ENCODE measurements at regions not wholly inside any gene's neighbourhood (a gene's known extent, or its start where the extent isn't known, plus 50 kb on each side); places are given as distances from the start of the nearest gene placed in this dataset.
A peak's percentile ranks its signal among the peaks of the same experiment; 100 is the strongest.

GRCh38 chr13:67498948-67499347, 268.8 kb upstream of the PCDH9 start:
- no peaks in the 10 kb centered on the region for H4K20me1 ChIP-seq (ENCODE audit: low read depth)
- no peaks in the 10 kb centered on the region for H3K36me3 ChIP-seq
- no peaks in the 10 kb centered on the region for H3K27me3 ChIP-seq
- no peak overlapping the region for H3K27ac ChIP-seq
- no peak overlapping the region for H2AFZ ChIP-seq (replicated peaks)
- no peaks in the 10 kb centered on the region for H3K4me1 Mint-ChIP-seq
- H3F3A ChIP-seq (ENCODE audit: low read depth): no peaks in the 10 kb centered on the region
- no peak overlapping the region for H3K4me2 ChIP-seq
- DNase-seq (ENCODE audit: low spot score): no peak
- H3K27ac Mint-ChIP-seq: no peak overlapping the region
- no peaks in the 10 kb centered on the region for H3K79me2 ChIP-seq (ENCODE audit: low read depth)
- no peaks in the 10 kb centered on the region for H3K9me3 Mint-ChIP-seq
- no peak overlapping the region for H3K4me3 Mint-ChIP-seq
- H3K27me3 Mint-ChIP-seq (ENCODE audit: insufficient read depth, low read depth): no peaks in the 10 kb centered on the region
- no peaks in the 10 kb centered on the region for H3K4me1 ChIP-seq
- TF ChIP-seq EZH2 (IDR thresholded peaks at IDR 0.05): no peak
- no peak for TF ChIP-seq CTCF (IDR thresholded peaks at IDR 0.05)
- no peak for TF ChIP-seq EZH2phosphoT487 (IDR thresholded peaks at IDR 0.05)
- no peaks in the 10 kb centered on the region for H3K9me3 ChIP-seq (ENCODE audit: low read depth)
- no peak overlapping the region for H3K9ac ChIP-seq
- no peaks in the 10 kb centered on the region for H3K36me3 Mint-ChIP-seq
- H3K4me3 ChIP-seq: no peak overlapping the region

GRCh38 chr13:67493835-67494234, 263.7 kb upstream of the PCDH9 start:
- Histone ChIP-seq H3K9me3 (ENCODE audit: low read depth) (no peaks in the 10 kb centered on the region), H3K4me3 (no peak overlapping the region), H4K20me1 (ENCODE audit: low read depth) (no peaks in the 10 kb centered on the region), H3K27me3 (no peaks in the 10 kb centered on the region), H3K27ac (no peak overlapping the region), H3K4me2 (no peak overlapping the region), H3K36me3 (no peaks in the 10 kb centered on the region), H3F3A (ENCODE audit: low read depth) (no peaks in the 10 kb centered on the region), H3K9ac (no peak overlapping the region), H3K79me2 (ENCODE audit: low read depth) (no peaks in the 10 kb centered on the region), H3K4me1 (peaks cover 7% of the 10 kb centered on the region), H2AFZ (replicated peaks) (no peak overlapping the region)
- H3K4me3 Mint-ChIP-seq: no peak overlapping the region
- H3K4me1 Mint-ChIP-seq: peaks cover 4% of the 10 kb centered on the region
- no peak for DNase-seq (ENCODE audit: low spot score)
- TF ChIP-seq CTCF (IDR thresholded peaks at IDR 0.05) (no peak), EZH2 (IDR thresholded peaks at IDR 0.05) (no peak), EZH2phosphoT487 (IDR thresholded peaks at IDR 0.05) (no peak)
- no peaks in the 10 kb centered on the region for H3K27me3 Mint-ChIP-seq (ENCODE audit: insufficient read depth, low read depth)
- no peaks in the 10 kb centered on the region for H3K36me3 Mint-ChIP-seq
- H3K27ac Mint-ChIP-seq: no peak overlapping the region
- no peaks in the 10 kb centered on the region for H3K9me3 Mint-ChIP-seq

GRCh38 chr13:67489016-67489415, 258.9 kb upstream of the PCDH9 start:
- Mint-ChIP-seq H3K36me3 (no peaks in the 10 kb centered on the region), H3K27ac (no peak overlapping the region), H3K27me3 (ENCODE audit: insufficient read depth, low read depth) (no peaks in the 10 kb centered on the region), H3K4me1 (peaks cover 4% of the 10 kb centered on the region), H3K9me3 (no peaks in the 10 kb centered on the region), H3K4me3 (no peak overlapping the region)
- H3K36me3 ChIP-seq: no peaks in the 10 kb centered on the region
- no peaks in the 10 kb centered on the region for H4K20me1 ChIP-seq (ENCODE audit: low read depth)
- no peak overlapping the region for H3K9ac ChIP-seq
- TF ChIP-seq EZH2phosphoT487 (IDR thresholded peaks at IDR 0.05): no peak
- TF ChIP-seq CTCF (IDR thresholded peaks at IDR 0.05): no peak
- no peak for TF ChIP-seq EZH2 (IDR thresholded peaks at IDR 0.05)
- H3F3A ChIP-seq (ENCODE audit: low read depth): no peaks in the 10 kb centered on the region
- peaks cover 11% of the 10 kb centered on the region for H3K4me1 ChIP-seq
- no peaks in the 10 kb centered on the region for H3K79me2 ChIP-seq (ENCODE audit: low read depth)
- H3K4me3 ChIP-seq: no peak overlapping the region
- DNase-seq (ENCODE audit: low spot score): peak; percentile 31
- H3K4me2 ChIP-seq: peak overlapping the region; percentile 12
- H3K27ac ChIP-seq: no peak overlapping the region
- H3K27me3 ChIP-seq: no peaks in the 10 kb centered on the region
- no peaks in the 10 kb centered on the region for H3K9me3 ChIP-seq (ENCODE audit: low read depth)
- no peak overlapping the region for H2AFZ ChIP-seq (replicated peaks)

- Histone ChIP-seq H3K4me2 (no peak overlapping the region), H3K9ac (no peak overlapping the region), H3K9me3 (ENCODE audit: low read depth) (no peaks in the 10 kb centered on the region), H4K20me1 (ENCODE audit: low read depth) (no peaks in the 10 kb centered on the region), H3K4me3 (no peak overlapping the region), H3K79me2 (ENCODE audit: low read depth) (no peaks in the 10 kb centered on the region), H3K27ac (no peak overlapping the region), H3K4me1 (no peaks in the 10 kb centered on the region), H3K27me3 (no peaks in the 10 kb centered on the region), H2AFZ (replicated peaks) (no peak overlapping the region), H3F3A (ENCODE audit: low read depth) (no peaks in the 10 kb centered on the region), H3K36me3 (no peaks in the 10 kb centered on the region)
- no peaks in the 10 kb centered on the region for H3K36me3 Mint-ChIP-seq
- no peak overlapping the region for H3K27ac Mint-ChIP-seq
- no peak for DNase-seq (ENCODE audit: low spot score)
- TF ChIP-seq CTCF (IDR thresholded peaks at IDR 0.05) (no peak), EZH2phosphoT487 (IDR thresholded peaks at IDR 0.05) (no peak), EZH2 (IDR thresholded peaks at IDR 0.05) (no peak)
- H3K27me3 Mint-ChIP-seq (ENCODE audit: insufficient read depth, low read depth): no peaks in the 10 kb centered on the region
- no peak overlapping the region for H3K4me3 Mint-ChIP-seq
- no peaks in the 10 kb centered on the region for H3K9me3 Mint-ChIP-seq
- no peaks in the 10 kb centered on the region for H3K4me1 Mint-ChIP-seq
Measured at GRCh38 chr13:67481445-67481844, 251.3 kb upstream of the PCDH9 start.

All from neural progenitor cell (in vitro differentiated cells).